Activated naive CD8-positive, alpha-beta T cell treated with anti-CD3 and anti-CD28 coated beads, Interleukin-2, amount 10 ng/mL, durations not matched to agents 7 days and 5 days (primary cell): ENCODE measurements at regions not wholly inside any gene's neighbourhood (a gene's known extent, or its start where the extent isn't known, plus 50 kb on each side); places are given as distances from the start of the nearest gene placed in this dataset.

Experiments used
- ATAC-seq: fragments of 150-1000 bp; cut with Tn5 transposase; one replicate; pipeline ENCODE4 v1.10.0; 2021; ENCODE audit warnings: low read depth, moderate library complexity
- POLR2A ChIA-PET: fragments of 350-600 bp; sonication (Branson Sonifier 250); formaldehyde crosslinking; loops from one replicate; lab custom pipeline; 2021; ENCODE audit warnings: antibody characterized with exemption; lab: Charles Lee
- DNase-seq: peaks from one replicate; pipeline ENCODE4 v3.0.0; 2021
- H3K27ac Mint-ChIP-seq: one replicate; pipeline ENCODE4 v1.8.0; 2022; ENCODE audit warnings: mild to moderate bottlenecking, mixed read lengths
- H3K27me3 Mint-ChIP-seq: one replicate; pipeline ENCODE4 v1.8.0; 2022; ENCODE audit warnings: mild to moderate bottlenecking, moderate library complexity, mixed read lengths
- H3K36me3 Mint-ChIP-seq: one replicate; pipeline ENCODE4 v1.8.0; 2021; ENCODE audit warnings: mild to moderate bottlenecking, mixed read lengths
- H3K4me1 Mint-ChIP-seq: one replicate; pipeline ENCODE4 v1.8.0; 2021; ENCODE audit warnings: mixed read lengths
- H3K4me3 Mint-ChIP-seq: one replicate; pipeline ENCODE4 v1.8.0; 2022; ENCODE audit warnings: mild to moderate bottlenecking, moderate library complexity, mixed read lengths
- H3K9me3 Mint-ChIP-seq: one replicate; pipeline ENCODE4 v1.8.0; 2021; ENCODE audit warnings: mixed read lengths

DNA sequence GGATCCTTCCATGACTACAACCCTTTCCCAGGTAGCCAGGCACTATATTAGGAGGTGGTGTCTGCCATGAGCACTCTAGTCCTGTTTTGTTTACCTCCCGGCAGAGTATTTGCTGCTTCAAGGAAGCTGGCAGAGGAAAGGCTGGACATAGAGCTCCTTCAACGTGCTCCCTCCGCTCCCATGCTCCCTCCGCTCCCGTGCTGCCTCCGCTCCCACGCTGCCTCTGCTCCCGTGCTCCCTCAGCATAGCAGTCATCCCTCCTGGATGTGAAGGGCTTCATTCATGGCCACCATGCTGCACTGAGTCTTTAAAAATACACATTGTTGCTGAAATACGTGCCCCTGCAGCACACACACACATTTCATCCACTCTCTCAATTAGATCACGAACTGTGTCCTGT is 181.9 kb upstream of the MYT1L start:
- ATAC-seq (no peak), DNase-seq (no peak)
- Mint-ChIP-seq H3K27ac (no peak overlapping the region), H3K9me3 (no peaks in the 10 kb centered on the region), H3K36me3 (no peaks in the 10 kb centered on the region), H3K4me3 (no peak overlapping the region), H3K4me1 (no peaks in the 10 kb centered on the region), H3K27me3 (peaks cover 5% of the 10 kb centered on the region)
- POLR2A ChIA-PET = no interaction called here

DNA sequence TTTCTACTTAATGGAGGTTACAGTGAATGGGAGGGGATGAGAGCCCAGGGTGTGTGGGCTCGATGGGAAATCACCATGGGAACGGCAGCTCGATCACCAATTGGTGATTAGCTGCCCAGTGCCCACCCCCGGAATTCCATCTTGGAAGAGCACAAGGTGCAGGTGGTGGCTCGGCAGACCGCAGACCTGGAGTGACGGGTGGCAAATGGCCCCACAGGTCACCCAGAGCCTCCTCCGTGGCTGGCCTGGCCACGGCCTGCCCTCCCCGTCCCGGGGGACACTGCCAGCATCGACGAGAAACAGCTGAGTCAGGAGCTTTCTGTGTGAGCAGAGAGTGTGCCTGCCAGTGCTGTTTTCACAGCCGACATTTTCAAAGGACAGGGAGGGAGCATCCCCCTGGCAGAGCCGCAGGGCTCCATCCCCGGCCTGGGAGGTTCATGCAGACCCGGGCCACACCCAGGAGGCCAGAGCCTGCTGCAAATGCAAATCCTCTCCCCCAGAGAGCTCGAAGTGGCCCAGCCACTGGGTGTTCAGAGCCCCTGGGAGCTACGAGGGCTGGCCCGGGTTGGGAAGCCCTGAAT is 176.4 kb upstream of the MYT1L start:
- ATAC-seq = no peak
- H3K4me1 Mint-ChIP-seq = no peaks in the 10 kb centered on the region
- H3K9me3 Mint-ChIP-seq = no peaks in the 10 kb centered on the region
- POLR2A ChIA-PET = no interaction called here
- no peaks in the 10 kb centered on the region for H3K27me3 Mint-ChIP-seq
- no peaks in the 10 kb centered on the region for H3K36me3 Mint-ChIP-seq
- H3K27ac Mint-ChIP-seq = no peak overlapping the region
- DNase-seq = no peak
- H3K4me3 Mint-ChIP-seq = no peak overlapping the region

DNA sequence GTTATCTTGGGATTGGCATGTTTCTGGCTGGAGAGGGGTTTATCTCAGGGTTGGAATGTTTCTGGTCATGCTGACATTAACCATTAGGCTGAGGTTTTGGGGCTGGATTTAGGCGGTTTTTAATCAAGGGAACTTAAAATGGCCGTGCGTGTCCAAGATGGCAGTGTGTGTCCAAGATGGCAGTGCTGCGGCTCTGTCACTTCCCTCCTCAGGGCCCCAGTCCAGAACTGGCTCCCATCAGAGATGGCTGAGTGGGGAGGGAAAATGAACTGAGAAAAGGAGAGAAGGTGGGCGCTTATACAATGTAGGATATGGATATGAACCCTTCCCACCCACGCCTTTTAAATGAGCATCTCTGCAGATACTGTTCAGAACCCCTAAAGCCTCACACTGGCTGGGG is 175.5 kb upstream of the MYT1L start:
- DNase-seq (no peak), ATAC-seq (no peak)
- no peak overlapping the region for H3K4me3 Mint-ChIP-seq
- POLR2A ChIA-PET = no interaction called here
- peaks cover 2% of the 10 kb centered on the region for H3K27me3 Mint-ChIP-seq
- no peak overlapping the region for H3K27ac Mint-ChIP-seq
- no peaks in the 10 kb centered on the region for H3K4me1 Mint-ChIP-seq
- no peaks in the 10 kb centered on the region for H3K9me3 Mint-ChIP-seq
- H3K36me3 Mint-ChIP-seq = no peaks in the 10 kb centered on the region

DNA sequence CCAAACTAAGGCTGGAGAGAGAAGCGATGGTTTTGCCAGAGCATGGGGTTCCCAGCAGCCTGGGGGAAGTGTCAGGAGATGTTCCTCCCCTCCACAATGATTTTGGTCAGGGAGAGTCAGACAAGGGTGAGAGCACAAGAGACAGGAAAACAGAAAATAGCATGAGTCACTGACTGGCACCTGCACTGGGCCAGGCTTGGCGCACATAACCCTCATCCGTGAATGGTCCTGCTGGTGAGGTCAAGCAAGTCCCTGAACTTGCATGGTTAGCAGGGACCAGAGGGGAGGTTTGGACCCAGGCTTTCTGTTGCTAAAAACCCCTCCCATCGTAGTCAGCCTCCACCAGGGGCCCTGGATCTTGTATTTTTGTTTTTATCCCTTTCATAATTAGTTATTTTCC is 174.5 kb upstream of the MYT1L start:
- H3K27me3 Mint-ChIP-seq = peaks cover 2% of the 10 kb centered on the region
- DNase-seq (no peak), ATAC-seq (no peak)
- H3K4me1 Mint-ChIP-seq = no peaks in the 10 kb centered on the region
- H3K9me3 Mint-ChIP-seq = no peaks in the 10 kb centered on the region
- no peak overlapping the region for H3K4me3 Mint-ChIP-seq
- POLR2A ChIA-PET = no interaction called here
- H3K27ac Mint-ChIP-seq = no peak overlapping the region
- H3K36me3 Mint-ChIP-seq = no peaks in the 10 kb centered on the region

DNA sequence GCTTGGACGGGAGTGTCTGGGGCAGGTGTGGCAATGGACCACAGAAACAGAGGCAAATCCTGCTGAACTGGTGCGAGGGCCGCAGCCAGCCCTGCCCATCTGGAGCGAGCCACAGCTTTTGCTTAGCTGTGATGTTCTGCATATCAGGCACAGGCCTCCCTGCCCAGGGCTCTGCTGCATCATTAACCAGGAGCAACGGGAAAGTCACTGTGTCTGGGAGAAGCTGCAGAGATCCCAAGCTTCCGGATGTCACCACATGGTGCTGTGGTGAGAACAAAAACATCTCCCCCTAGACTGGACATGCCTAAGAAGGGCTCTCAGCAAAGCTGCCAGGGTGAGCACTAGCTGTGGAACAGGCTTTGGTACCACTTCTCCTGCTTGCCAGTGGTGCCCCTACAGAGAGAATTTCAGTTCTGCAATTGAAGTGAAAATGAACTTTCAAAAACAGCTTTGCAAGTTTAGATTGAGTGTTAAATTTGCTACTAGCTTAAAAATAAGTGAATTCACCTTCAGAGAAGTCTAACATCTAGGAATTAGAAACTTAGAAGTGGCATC is 172.9 kb upstream of the MYT1L start:
- no peaks in the 10 kb centered on the region for H3K36me3 Mint-ChIP-seq
- H3K9me3 Mint-ChIP-seq = no peaks in the 10 kb centered on the region
- peaks cover 2% of the 10 kb centered on the region for H3K27me3 Mint-ChIP-seq
- DNase-seq = no peak
- POLR2A ChIA-PET = no interaction called here
- H3K27ac Mint-ChIP-seq = no peak overlapping the region
- no peak overlapping the region for H3K4me3 Mint-ChIP-seq
- ATAC-seq = no peak
- H3K4me1 Mint-ChIP-seq = no peaks in the 10 kb centered on the region

DNA sequence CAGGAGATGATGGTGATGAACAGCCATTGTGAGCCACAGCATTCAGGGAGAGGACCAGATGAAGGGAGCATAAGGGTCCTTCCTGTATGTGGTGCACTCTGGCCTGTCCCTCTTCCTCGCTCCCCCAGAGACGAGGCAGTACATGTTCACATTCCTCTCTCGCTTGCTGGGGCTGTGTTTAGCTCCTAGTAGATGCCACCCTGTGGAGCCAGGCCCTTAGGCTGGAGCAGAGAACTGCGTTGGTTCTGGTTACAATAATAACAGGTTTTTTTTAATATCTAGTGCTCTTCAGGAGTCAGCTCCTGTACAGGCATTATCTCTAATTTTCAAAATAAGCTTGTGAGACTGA is 171.1 kb upstream of the MYT1L start:
- no peaks in the 10 kb centered on the region for H3K9me3 Mint-ChIP-seq
- POLR2A ChIA-PET = no interaction called here
- no peaks in the 10 kb centered on the region for H3K36me3 Mint-ChIP-seq
- no peak overlapping the region for H3K4me3 Mint-ChIP-seq
- H3K27ac Mint-ChIP-seq = no peak overlapping the region
- ATAC-seq (no peak), DNase-seq (no peak)
- H3K4me1 Mint-ChIP-seq = no peaks in the 10 kb centered on the region
- H3K27me3 Mint-ChIP-seq = peaks cover 2% of the 10 kb centered on the region

DNA sequence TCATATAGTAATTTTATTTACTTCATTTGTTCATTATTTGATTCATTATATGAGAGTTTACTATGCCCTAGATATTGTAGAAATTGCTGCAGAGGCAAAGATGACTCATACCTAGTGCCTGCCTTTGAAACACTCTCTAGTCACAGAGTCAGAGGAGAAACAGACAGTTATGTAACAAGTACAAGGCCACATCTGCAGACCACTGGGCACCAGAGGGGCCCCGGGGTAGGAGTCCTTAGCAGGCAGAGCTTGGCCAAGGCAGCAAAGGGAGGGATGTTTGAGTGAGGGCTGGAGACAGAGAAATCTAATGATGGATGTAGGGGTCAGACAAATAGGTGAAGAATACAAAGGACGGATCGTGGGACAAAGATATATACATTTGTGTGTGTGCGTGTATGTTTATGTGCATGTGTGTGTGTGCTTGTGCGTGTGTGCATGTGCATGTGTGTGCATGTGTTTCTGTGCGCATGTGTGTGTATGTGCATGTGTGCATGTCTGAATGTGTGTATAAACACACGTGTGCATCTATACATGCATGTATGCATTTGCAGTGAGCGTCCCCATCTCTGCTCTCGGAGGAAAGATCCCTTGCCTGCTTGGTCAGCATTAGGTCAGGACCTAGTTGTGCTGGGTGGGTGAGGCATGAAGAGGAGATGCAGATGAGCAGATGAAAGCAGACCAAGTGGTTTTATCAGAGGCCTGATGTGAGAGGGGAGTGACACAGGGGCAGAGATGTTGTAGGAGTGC is 170.6 kb upstream of the MYT1L start:
- no peak for DNase-seq
- no peak for ATAC-seq
- Mint-ChIP-seq H3K27ac (no peak overlapping the region), H3K4me1 (no peaks in the 10 kb centered on the region), H3K4me3 (no peak overlapping the region), H3K36me3 (no peaks in the 10 kb centered on the region), H3K27me3 (peaks cover 2% of the 10 kb centered on the region), H3K9me3 (no peaks in the 10 kb centered on the region)
- POLR2A ChIA-PET = no interaction called here

DNA sequence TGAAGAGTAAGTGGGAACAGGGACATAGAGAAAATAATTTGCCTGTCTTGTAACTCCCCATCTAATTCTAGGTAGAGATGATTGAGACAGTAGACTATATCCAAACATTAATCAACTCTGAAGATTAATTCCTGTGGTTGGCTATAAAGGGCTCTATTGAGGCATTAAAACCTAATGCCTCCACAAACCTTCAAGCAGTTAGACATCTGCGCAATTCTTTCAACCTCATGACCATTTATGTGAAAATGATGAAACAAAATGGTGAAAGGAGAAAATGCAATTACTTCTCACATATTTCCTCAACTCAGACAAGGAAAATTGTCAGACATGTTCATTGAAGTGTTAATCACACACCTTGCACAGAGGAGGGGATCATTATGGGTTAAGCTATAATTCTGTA is 164.5 kb upstream of the MYT1L start:
- Mint-ChIP-seq H3K4me1 (no peaks in the 10 kb centered on the region), H3K27ac (no peak overlapping the region), H3K4me3 (no peak overlapping the region), H3K36me3 (no peaks in the 10 kb centered on the region), H3K9me3 (no peaks in the 10 kb centered on the region), H3K27me3 (no peaks in the 10 kb centered on the region)
- ATAC-seq (no peak), DNase-seq (no peak)
- POLR2A ChIA-PET = no interaction called here

DNA sequence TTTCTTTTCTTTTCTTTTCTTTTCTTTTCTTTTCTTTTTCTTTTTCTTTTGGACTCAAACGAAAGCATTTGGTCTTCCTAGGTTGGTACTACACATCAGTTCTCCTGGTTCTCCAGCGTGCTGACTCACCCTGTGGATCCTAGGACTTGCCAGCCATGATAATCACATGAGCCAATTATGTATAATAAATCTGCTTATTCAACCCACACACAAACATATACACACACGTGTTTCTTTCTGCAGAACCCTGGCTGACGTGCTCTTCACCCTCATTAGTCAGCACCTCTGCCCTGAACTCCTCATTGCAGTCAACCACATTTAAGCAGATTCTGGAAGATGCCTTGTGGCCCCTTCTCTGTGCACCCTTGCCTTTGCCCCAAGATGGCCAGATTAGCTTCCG is 162.4 kb upstream of the MYT1L start:
- Mint-ChIP-seq H3K27ac (no peak overlapping the region), H3K9me3 (no peaks in the 10 kb centered on the region), H3K27me3 (peaks cover 3% of the 10 kb centered on the region), H3K4me1 (no peaks in the 10 kb centered on the region), H3K36me3 (no peaks in the 10 kb centered on the region), H3K4me3 (no peak overlapping the region)
- ATAC-seq (no peak), DNase-seq (no peak)
- POLR2A ChIA-PET = no interaction called here

DNA sequence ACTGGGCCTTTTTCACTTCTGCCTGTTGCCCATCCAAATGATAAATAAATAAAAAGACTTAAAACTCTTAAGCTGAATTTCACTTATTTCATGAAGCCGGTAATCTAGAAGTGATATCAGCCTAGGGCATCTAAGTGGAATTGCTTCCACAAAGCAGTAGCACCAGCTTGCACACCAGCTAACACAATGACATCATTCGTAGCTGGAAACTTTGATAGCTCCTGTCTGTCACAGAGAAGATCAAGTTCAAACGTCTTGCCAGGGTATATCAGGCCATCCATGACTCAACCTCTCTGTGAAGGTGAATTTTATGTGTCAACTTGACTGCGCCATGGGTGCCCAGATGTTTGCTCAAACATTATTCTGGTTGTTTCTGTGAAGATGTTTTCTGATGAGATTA is 161.7 kb upstream of the MYT1L start:
- H3K9me3 Mint-ChIP-seq = no peaks in the 10 kb centered on the region
- no peak overlapping the region for H3K27ac Mint-ChIP-seq
- no peak for DNase-seq
- H3K27me3 Mint-ChIP-seq = peaks cover 3% of the 10 kb centered on the region
- H3K36me3 Mint-ChIP-seq = no peaks in the 10 kb centered on the region
- H3K4me3 Mint-ChIP-seq = no peak overlapping the region
- H3K4me1 Mint-ChIP-seq = no peaks in the 10 kb centered on the region
- ATAC-seq = no peak
- POLR2A ChIA-PET = no interaction called here

DNA sequence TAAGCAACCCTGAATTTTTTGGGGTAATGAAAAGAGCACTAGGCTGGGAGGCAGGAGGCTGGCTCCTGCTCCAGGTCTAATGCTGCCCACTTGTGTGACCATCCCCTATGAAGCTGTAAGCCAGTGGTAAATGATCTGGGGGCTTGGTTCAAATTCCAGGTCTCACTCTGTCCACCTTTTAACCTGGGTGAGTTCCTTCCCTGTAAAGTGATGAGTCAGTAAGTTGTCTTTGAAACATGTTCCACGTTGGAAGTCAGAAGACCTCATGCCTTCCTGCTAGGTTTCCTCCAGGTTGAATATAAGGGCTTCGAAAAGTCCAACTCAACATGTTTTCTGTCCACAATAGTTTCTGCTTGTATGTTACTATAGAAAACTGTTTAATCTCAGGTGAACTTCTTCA is 160.9 kb upstream of the MYT1L start:
- Mint-ChIP-seq H3K27ac (no peak overlapping the region), H3K36me3 (no peaks in the 10 kb centered on the region), H3K4me1 (no peaks in the 10 kb centered on the region), H3K4me3 (no peak overlapping the region), H3K9me3 (no peaks in the 10 kb centered on the region), H3K27me3 (peaks cover 3% of the 10 kb centered on the region)
- DNase-seq (no peak), ATAC-seq (no peak)
- POLR2A ChIA-PET = no interaction called here

DNA sequence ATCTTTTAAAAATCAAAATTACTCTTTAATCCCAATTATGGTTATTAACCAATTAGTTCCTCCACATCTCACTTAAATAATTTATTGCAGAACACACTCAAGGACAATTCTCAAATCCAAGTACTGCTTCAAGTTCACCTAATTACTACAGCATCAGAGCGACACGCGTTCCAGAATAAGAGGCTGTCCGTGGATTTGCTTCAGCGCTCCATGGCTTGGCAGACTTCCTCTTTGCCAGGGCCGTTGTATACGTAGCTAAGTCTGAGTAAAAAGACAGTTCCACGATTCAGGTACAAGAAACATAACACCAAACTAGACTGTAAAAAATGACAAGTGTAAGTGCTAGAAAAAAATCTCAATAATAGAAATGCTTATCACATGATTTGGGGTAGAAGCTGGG is 153.2 kb upstream of the MYT1L start:
- DNase-seq (no peak), ATAC-seq (no peak)
- no peaks in the 10 kb centered on the region for H3K4me1 Mint-ChIP-seq
- POLR2A ChIA-PET = no interaction called here
- no peak overlapping the region for H3K27ac Mint-ChIP-seq
- H3K4me3 Mint-ChIP-seq = no peak overlapping the region
- no peaks in the 10 kb centered on the region for H3K9me3 Mint-ChIP-seq
- H3K36me3 Mint-ChIP-seq = no peaks in the 10 kb centered on the region
- H3K27me3 Mint-ChIP-seq = peaks cover 2% of the 10 kb centered on the region

DNA sequence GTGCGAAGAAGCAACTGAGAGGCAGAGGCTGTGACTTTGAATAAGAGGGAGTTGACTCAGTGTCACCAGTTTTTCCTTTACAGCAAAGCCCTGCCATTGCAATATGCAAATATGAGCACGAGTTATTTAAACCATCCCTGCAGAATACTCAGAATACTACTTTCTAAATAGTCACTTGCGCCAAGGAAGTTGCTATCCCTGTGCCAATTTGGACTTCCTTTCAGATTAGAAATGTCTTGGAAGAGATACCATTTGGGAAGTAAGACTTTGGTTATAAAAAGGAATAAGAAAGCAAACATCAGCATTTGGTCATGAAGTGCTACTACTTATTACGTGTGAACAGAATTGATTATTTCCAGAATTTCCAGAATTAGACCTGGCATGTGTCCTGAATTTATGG is 151.8 kb upstream of the MYT1L start:
- POLR2A ChIA-PET = no interaction called here
- Mint-ChIP-seq H3K4me3 (no peak overlapping the region), H3K9me3 (no peaks in the 10 kb centered on the region), H3K27me3 (peaks cover 2% of the 10 kb centered on the region), H3K4me1 (no peaks in the 10 kb centered on the region), H3K36me3 (no peaks in the 10 kb centered on the region), H3K27ac (no peak overlapping the region)
- ATAC-seq = no peak
- DNase-seq = no peak

DNA sequence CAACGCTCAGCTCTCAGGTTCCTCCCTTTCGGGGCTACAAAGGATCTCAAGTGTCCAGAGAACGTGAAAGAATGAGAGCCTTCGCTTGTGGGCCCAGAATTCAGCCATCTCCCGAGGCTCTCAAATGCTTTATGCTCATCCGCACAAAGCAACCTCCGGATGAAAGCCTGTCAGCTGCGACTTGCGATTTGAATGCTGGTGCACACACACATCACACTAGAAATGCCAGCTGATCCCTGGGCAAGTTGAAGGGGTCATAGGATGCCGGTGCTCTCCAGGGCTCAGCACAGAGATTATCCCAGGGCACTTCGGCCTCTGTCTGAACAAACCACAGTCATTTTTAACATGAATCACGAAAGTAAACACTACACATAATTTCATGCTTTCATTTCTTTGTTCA is 141.8 kb upstream of the MYT1L start:
- Mint-ChIP-seq H3K4me1 (no peaks in the 10 kb centered on the region), H3K4me3 (no peak overlapping the region)
- POLR2A ChIA-PET = no interaction called here

More for the DNA sequence above, 141.8 kb upstream of the MYT1L start:
- Mint-ChIP-seq H3K9me3 (no peaks in the 10 kb centered on the region), H3K27ac (no peak overlapping the region), H3K27me3 (peaks cover 9% of the 10 kb centered on the region), H3K36me3 (no peaks in the 10 kb centered on the region)
- DNase-seq = no peak
- no peak for ATAC-seq
